Renal cortical epithelial cell (primary cell): ENCODE measurements at regions not wholly inside any gene's neighbourhood (a gene's known extent, or its start where the extent isn't known, plus 50 kb on each side); places are given as distances from the start of the nearest gene placed in this dataset.
A peak's percentile ranks its signal among the peaks of the same experiment; 100 is the strongest.

Experiments
- DNase-seq: peaks from one replicate; pipeline ENCODE4 v3.0.0-alpha.2; 2011; ENCODE audit warnings: low read depth

DNA sequence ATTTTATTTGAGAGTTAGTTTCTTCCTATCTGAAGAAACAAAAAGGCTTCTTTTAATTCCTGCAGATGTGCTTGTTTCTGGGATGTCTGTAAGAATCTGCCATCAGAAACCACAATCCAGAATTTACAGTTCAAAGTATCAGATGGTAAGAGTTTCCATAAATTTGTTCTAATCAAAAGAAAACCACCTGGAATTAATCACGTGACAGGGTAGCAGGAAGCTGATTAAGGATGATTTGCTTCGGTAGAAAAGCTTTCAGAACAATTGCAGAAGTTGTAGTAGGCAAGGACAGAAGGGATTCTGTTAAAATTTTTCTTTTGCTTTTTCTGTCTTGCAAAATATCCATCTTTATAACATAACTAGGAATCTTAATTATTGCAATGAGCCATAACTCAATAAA lies 1975.1 kb upstream of the AGA start:
- DNase-seq = no peak

GRCh38 chr4:179437962-179438361 lies 1995.7 kb upstream of the AGA start:
- DNase-seq = no peak

- no peak for DNase-seq
Observed at GRCh38 chr4:179441596-179441995, 1999.4 kb upstream of the AGA start.

DNA sequence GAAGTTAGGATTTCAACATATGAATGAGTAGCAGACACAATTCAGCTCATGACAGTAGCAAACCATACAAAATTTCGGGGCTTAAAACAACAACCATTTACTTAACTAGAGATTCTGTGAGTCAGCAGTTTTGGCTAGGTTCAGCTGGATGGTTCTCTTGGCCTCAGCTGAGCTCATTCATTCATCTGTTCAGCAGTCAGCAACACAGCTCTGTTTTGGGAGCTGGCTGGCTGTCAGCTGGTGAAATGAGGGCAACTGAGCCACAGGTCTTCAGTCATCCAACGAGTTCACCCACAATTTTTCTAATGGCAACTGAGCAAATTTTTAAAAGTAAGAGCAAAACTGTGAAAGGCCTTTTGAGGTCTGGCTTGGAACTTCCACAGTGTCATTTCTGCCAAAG lies 2005.1 kb upstream of the AGA start:
- no peak for DNase-seq

DNA sequence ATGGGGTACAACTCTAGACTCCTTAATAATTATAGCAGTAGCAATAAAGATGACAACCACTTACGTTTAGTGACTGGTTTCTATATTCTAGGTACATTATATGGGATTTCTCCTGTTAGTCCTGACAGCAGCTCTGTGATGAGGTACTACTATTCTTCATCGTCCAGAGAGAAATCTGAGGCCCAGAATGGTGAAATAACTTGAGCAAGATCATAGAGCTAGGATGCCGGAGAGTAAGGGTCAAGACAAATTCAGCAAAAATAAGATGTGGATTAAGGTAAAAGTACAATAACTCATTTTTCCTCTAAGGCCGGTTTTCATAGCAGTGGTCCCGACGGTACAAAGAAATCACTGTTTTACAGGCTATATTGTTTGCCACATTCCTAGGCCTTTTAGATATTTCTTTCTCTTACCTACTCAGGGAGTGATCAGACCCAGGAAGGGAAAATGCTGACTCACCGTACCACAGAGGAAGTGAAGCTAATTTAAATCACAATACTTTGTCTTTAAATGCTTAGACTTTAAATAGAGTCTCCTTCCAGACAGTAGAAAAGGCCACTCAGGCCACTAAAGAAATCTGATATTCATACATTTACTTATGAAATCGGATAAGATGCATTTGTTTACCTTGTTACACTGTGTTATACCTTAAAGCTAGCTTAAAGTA lies 2023.0 kb upstream of the AGA start:
- DNase-seq = peak; percentile 13

GRCh38 chr4:179467878-179468277 lies 2025.6 kb upstream of the AGA start:
- DNase-seq = no peak

DNA sequence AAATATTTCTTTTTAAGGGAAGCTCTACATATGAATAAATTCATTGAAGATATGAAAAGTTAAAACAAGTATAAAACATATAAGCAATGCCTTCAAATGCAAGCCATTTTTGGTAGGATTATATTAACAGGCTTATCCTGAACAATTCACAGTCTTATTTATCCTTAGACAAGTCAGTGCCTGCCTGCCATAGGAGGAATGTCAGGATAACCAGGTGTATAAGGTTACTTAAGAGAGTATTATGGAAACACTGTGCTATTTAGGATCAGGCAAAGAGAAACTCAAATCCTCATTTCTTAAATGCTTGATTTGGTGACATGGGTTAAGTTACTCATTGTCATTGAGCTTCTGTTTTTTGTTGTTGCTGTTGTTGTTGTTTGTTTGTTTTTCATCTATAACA lies 2029.9 kb upstream of the AGA start:
- no peak for DNase-seq

DNA sequence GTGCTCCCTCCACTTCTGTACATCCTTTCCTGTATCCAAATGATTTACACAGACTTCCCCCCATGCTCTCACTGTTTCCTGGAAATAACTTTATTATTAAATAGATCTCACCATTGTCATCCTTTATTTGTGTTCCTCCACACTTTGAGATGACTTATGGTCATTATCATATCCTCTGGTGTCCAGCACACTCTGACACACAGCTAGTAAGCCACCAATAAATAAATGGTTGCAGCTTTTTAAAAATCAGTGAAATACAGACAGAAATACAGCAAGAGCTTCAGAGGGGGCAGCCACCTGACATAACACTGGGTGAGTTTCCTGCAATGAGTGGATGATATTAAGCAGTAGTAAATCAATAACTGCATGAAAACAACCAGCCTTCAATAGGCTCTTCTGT lies 2036.4 kb upstream of the AGA start:
- no peak for DNase-seq

DNA sequence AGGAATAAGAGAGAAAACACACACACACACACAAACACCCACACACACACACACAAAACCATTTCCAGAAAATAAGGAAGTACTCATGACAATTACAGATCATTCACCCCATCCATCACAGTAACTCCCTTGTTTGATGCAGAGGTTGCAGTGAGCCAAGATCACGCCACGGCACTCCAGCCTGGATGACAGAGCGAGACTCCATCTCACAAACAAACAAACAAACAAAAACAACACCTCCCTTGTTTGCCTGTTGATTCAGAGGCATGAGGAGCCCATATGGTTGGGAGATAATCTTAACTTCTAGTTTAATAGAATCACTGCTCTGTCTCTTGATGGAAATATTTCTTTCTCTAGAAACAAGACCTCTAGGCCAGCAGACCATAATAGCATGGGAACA lies 2043.5 kb upstream of the AGA start:
- DNase-seq = no peak

GRCh38 chr4:179486570-179487335 lies 2044.5 kb upstream of the AGA start:
- no peak for DNase-seq

DNA sequence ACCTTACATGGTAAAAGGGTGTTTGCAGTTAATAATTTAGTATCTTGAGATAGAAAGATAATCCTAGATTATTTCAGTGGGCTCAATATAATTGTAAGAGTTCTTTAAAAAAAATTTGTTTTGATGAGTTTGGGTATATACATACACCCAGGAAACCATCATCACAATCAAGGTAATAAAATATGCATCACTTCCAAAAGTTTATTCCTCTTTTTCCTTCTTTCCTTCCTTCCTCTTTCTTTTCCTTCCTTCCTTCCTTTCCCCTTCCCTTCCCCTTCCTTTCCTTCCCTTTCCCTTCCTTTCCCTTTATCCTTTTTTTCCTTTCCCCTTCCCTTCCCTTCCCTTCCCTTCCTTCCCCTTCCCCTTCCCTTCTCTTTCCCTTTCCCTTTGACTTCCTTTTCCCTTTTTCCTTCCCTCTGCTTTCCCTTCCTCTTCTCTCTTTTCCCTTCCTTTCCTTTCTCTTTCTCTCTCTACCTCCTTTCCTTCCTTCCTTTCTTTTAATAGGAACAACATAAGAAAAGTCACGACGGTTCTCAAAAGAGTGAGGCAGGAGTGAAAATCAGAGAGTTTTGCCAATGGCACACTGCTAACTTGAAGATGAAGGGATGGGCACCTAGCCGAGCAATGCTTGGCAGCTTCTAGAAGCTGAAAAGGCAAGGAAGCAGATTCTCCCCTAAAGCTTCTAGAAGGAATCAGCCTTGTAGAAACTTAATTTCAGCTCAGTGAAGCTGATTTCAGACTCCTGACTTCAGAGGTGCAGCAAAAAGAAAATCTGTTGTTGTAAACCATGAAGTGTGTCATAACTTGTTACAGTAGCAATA lies 2050.2 kb upstream of the AGA start:
- no peak for DNase-seq

DNA sequence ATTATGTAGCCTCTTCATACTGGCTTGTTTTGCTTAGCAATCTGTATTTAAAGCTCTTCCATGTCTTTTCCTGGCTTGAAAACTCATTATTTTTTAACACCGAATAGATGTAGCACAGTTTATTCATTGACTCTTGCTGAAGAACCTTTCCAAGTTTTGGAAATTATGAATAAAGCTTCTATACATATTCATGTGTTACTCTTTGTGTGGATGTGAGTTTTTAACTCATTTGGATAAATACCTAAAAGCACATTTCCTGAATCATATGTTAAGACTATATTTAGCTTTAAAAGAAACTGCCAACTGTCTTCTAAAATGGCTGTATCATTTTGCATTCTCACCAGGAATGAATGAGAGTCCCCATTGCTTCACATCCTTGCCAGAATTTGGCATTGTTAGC lies 2061.7 kb upstream of the AGA start:
- no peak for DNase-seq

DNA sequence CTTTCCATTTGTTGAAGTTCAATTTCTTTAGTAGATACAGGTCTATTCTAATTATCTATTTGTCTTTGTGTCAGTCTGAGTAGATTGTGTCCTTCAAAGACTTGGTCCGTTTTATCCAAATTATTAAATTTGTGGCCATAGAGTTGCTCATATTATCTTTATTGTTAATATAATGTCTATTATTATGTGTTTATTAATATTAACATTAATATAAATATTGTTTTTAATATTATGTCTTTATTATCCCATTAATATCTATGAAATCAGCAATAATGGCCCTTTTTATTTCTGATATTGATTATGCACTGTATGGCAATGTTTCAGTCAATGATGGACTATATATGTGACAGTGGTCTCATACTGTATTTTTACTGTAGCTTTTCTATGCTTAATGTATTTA lies 2067.3 kb upstream of the AGA start:
- no peak for DNase-seq

DNA sequence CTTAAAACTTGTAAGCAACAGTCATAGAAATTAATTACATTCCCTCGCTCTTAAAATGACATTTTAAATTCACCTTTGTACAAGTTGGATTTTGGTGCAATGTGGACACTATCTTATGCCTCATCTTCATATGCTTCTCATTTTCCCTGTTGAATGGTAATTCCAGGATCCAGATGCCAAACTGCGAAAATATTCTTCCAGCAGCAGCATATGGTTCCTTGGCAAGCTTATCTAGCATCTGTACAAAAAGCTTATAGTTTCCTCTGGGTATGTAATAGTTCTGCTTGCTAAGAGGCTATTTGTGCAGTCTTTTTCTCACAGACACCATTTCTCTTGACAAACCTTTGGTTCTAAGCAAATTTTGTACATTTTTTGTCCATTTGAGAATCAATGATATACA lies 2079.7 kb upstream of the AGA start:
- no peak for DNase-seq

GRCh38 chr4:179530958-179531357 lies 2088.7 kb upstream of the AGA start:
- no peak for DNase-seq

DNA sequence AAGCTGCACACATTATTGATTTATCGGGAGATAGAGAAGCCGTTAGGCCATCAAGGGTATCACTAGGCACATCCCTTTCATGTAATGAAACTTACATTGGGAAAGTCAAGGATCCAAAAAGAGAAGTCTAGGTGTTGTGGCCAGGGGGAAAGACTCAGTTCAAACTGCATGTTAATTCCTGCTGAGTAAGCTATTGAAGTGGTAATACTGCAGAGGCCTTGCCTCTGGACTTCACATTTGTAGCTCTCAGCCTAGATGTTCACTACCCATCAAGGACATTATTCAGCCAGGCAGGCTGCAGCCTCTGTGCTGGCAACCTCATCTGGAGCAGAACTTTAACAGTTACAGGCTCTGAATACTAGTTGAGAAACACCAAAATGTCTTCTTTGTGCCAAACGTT lies 2094.5 kb upstream of the AGA start:
- no peak for DNase-seq

GRCh38 chr4:179539641-179540040 lies 2097.4 kb upstream of the AGA start:
- DNase-seq = no peak

DNA sequence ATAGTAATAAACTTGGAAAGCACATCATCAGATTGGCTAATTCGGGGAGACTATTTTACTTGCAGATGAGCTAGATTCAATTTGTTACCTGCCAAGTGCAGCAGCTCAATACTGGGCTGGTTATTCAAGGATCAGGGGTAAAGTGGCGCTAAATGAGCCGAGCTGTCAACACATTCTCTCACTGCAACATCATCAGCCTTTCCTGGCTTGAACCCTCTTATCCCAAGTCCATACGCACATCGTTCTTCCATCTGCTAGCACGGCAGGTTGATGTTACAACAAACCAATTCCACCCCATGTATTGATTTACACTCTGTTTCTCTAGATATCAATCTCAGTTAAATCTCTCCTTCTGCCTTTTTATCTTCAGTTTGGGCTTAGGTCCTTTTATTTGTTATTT lies 2101.5 kb upstream of the AGA start:
- DNase-seq = no peak

GRCh38 chr4:179544496-179544895 lies 2102.3 kb upstream of the AGA start:
- DNase-seq = no peak

- no peak for DNase-seq
Observed at GRCh38 chr4:179552131-179552530, 2109.9 kb upstream of the AGA start.

DNA sequence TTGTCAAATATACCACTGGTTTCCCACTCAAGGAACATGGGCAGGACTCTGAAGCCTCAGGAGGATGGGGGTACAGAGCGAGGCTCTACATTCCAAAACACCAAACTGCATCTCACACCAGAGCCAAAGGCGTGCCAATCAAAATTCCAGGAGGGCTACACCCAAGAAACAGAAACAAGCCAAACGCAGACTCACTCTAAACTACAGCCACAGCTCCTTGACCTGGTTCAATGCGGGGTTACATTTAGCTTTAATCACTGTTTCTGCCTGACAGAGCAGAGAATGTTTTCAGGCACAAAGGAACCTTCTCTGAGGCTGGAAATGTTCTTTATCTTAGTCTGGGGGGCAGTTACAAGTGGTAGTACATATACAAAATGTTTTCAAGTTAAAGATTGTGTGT lies 2121.5 kb upstream of the AGA start:
- DNase-seq = no peak

DNA sequence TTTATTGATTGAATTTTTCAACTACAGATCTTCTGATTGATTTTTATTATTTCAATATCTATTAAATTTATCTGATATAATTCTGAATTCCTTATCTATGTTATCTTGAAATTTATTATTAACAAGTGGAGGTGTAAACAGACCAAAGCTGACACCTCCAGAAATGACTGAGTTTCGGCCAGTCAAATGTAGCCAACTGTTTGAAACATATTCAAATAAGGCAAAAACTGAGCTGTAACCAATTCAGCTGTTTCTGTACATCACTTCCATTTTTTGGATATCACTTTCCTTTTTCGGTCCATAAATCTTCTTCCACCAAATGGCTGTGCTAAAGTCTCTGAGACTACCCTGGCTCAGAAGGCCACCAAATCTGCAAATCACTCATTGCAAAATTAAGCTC lies 2127.3 kb upstream of the AGA start:
- no peak for DNase-seq
